H9 (cell line): ENCODE measurements at regions not wholly inside any gene's neighbourhood (a gene's known extent, or its start where the extent isn't known, plus 50 kb on each side); places are given as distances from the start of the nearest gene placed in this dataset.

Experiments
- DNase-seq: peaks from one replicate; pipeline ENCODE4 v3.0.0-alpha.2; 2017
- H2AFZ ChIP-seq: one replicate; pipeline ENCODE4 v1.6.1; 2013; ENCODE audit warnings: mild to moderate bottlenecking, low read length, control low read depth, moderate library complexity
- H2AK5ac ChIP-seq: 2 replicates; pipeline ENCODE4 v1.6.1; 2013; ENCODE audit warnings: low read length, control low read depth, mixed read lengths; ENCODE audit not compliant: insufficient read length
- H2BK120ac ChIP-seq: one replicate; pipeline ENCODE4 v1.6.1; 2013; ENCODE audit warnings: low read depth, mild to moderate bottlenecking, low read length, control low read depth, inconsistent platforms; ENCODE audit not compliant: poor library complexity, severe bottlenecking
- H2BK12ac ChIP-seq: 2 replicates; pipeline ENCODE4 v1.6.1; 2013; ENCODE audit warnings: low read length, control low read depth, mixed read lengths, low read depth; ENCODE audit not compliant: insufficient read length
- H2BK15ac ChIP-seq: 2 replicates; pipeline ENCODE4 v1.6.1; 2013; ENCODE audit warnings: low read depth, low read length, control low read depth
- H2BK20ac ChIP-seq: one replicate; pipeline ENCODE4 v1.6.1; 2013; ENCODE audit warnings: low read depth, mild to moderate bottlenecking, low read length, control low read depth, inconsistent platforms; ENCODE audit not compliant: poor library complexity, severe bottlenecking
- H2BK5ac ChIP-seq: 2 replicates; pipeline ENCODE4 v1.6.1; 2013; ENCODE audit warnings: low read length, control low read depth, mixed read lengths; ENCODE audit not compliant: insufficient read length
- H3K14ac ChIP-seq: 2 replicates; pipeline ENCODE4 v1.6.1; 2013; ENCODE audit warnings: low read length, control low read depth; ENCODE audit not compliant: insufficient read depth
- H3K18ac ChIP-seq: 2 replicates; pipeline ENCODE4 v1.6.1; 2013; ENCODE audit warnings: low read depth, mild to moderate bottlenecking, mixed read lengths, low read length, control low read depth; ENCODE audit not compliant: insufficient read length
- H3K23ac ChIP-seq: 2 replicates; pipeline ENCODE4 v1.6.1; 2013; ENCODE audit warnings: low read length, control low read depth, mixed read lengths, low read depth; ENCODE audit not compliant: insufficient read length
- H3K23me2 ChIP-seq: 2 replicates; pipeline ENCODE4 v1.6.1; 2013; ENCODE audit warnings: low read depth, mild to moderate bottlenecking, mixed read lengths, low read length, control low read depth; ENCODE audit not compliant: insufficient read length, poor library complexity, severe bottlenecking
- H3K27ac ChIP-seq: 2 replicates; pipeline ENCODE4 v1.5.1; 2013; ENCODE audit warnings: low read length, control low read depth, mixed read lengths, low read depth; ENCODE audit not compliant: insufficient read length
- H3K27me3 ChIP-seq: 2 replicates; pipeline ENCODE4 v1.6.1; 2013; ENCODE audit warnings: low read length, control low read depth, inconsistent platforms; ENCODE audit not compliant: insufficient read depth
- H3K4ac ChIP-seq: 2 replicates; pipeline ENCODE4 v1.6.1; 2013; ENCODE audit warnings: low read depth, mild to moderate bottlenecking, control low read depth, inconsistent platforms, low read length, moderate library complexity
- H3K4me1 ChIP-seq: 2 replicates; pipeline ENCODE4 v1.6.1; 2013; ENCODE audit warnings: low read length, control low read depth, inconsistent platforms; ENCODE audit not compliant: insufficient read depth
- H3K4me2 ChIP-seq: 2 replicates; pipeline ENCODE4 v1.6.1; 2013; ENCODE audit warnings: low read length, control low read depth, mixed read lengths; ENCODE audit not compliant: insufficient read length, insufficient read depth
- H3K56ac ChIP-seq: 2 replicates; pipeline ENCODE4 v1.6.1; 2013; ENCODE audit warnings: low read depth, mild to moderate bottlenecking, mixed read lengths, low read length, control low read depth; ENCODE audit not compliant: insufficient read length
- H3K79me1 ChIP-seq: 2 replicates; pipeline ENCODE4 v1.6.1; 2013; ENCODE audit warnings: low read depth, mild to moderate bottlenecking, moderate library complexity, low read length, control low read depth, inconsistent platforms; ENCODE audit not compliant: insufficient read depth, poor library complexity, severe bottlenecking
- H3K79me2 ChIP-seq: 2 replicates; pipeline ENCODE4 v1.6.1; 2013; ENCODE audit warnings: low read length, control low read depth, inconsistent platforms; ENCODE audit not compliant: insufficient read depth
- H3K9ac ChIP-seq: 2 replicates; pipeline ENCODE4 v1.6.1; 2013; ENCODE audit warnings: low read length, control low read depth, mixed read lengths; ENCODE audit not compliant: insufficient read length; ENCODE audit errors: extremely low read depth
- H3K9me3 ChIP-seq: one replicate; pipeline ENCODE4 v1.6.1; 2013; ENCODE audit warnings: low read depth, low read length, inconsistent platforms; ENCODE audit not compliant: control insufficient read depth
- H3T11ph ChIP-seq: one replicate; pipeline ENCODE4 v1.6.1; 2013; ENCODE audit warnings: mild to moderate bottlenecking, low read length, control low read depth, inconsistent platforms
- H4K20me1 ChIP-seq: one replicate; pipeline ENCODE4 v1.6.1; 2013; ENCODE audit not compliant: control insufficient read depth, insufficient read length, insufficient read depth
- H4K5ac ChIP-seq: 2 replicates; pipeline ENCODE4 v1.6.1; 2013; ENCODE audit warnings: low read depth, mild to moderate bottlenecking, mixed read lengths, low read length, control low read depth; ENCODE audit not compliant: insufficient read length
- H4K8ac ChIP-seq: replicated peaks from 2 replicates; pipeline ENCODE4 v1.6.1; 2013; ENCODE audit warnings: low read length, control low read depth, mixed read lengths, low read depth; ENCODE audit not compliant: insufficient read length
- H4K91ac ChIP-seq: 2 replicates; pipeline ENCODE4 v1.6.1; 2013; ENCODE audit warnings: low read depth, mild to moderate bottlenecking, moderate library complexity, mixed read lengths, low read length, control low read depth; ENCODE audit not compliant: insufficient read length
- H3K27ac Mint-ChIP-seq, 3 experiments: 2 replicates in 2 of 3; 3 replicates in 1 of 3; pipeline ENCODE4 v1.8.0; 2020 to 2021; ENCODE audit warnings: mixed read lengths in 3 of 3, mild to moderate bottlenecking in 1 of 3, moderate library complexity in 1 of 3
- H3K27me3 Mint-ChIP-seq: 2 replicates; pipeline ENCODE4 v1.8.0; 2021; ENCODE audit warnings: low read depth, mild to moderate bottlenecking, moderate library complexity, mixed read lengths
- H3K36me3 Mint-ChIP-seq, 3 experiments: 2 replicates in 2 of 3; 3 replicates in 1 of 3; pipeline ENCODE4 v1.8.0; 2020 to 2021; ENCODE audit warnings: low read depth in 3 of 3, mixed read lengths in 3 of 3; ENCODE audit not compliant: insufficient read depth in 1 of 3
- H3K4me1 Mint-ChIP-seq, 2 experiments: 2 replicates each; pipeline ENCODE4 v1.8.0; 2020; ENCODE audit warnings: mixed read lengths in 2 of 2
- H3K4me3 Mint-ChIP-seq, 2 experiments: 2 replicates in 1 of 2; 3 replicates in 1 of 2; pipeline ENCODE4 v1.8.0; 2020 to 2021; ENCODE audit warnings: mild to moderate bottlenecking in 2 of 2, mixed read lengths in 2 of 2, moderate library complexity in 1 of 2
- H3K9me3 Mint-ChIP-seq, 2 experiments: 2 replicates in 1 of 2; 3 replicates in 1 of 2; pipeline ENCODE4 v1.8.0; 2020; ENCODE audit warnings: mild to moderate bottlenecking in 2 of 2, mixed read lengths in 2 of 2, moderate library complexity in 1 of 2
- CTCF ChIP-seq: fragments of 200-600 bp; sonication (generic); conservative IDR thresholded peaks from 3 replicates; pipeline ENCODE4 v1.8.0; 2021; ENCODE audit warnings: antibody characterized with exemption, mild to moderate bottlenecking
- WGBS: extraction: QIAGEN DNeasy Blood & Tissue Kit; methylation state at CpG from one replicate; pipeline ENCODE4 v1.1.7; 2013; ENCODE audit warnings: missing lambda C conversion rate, low lambda C conversion rate, mixed read lengths; ENCODE audit not compliant: insufficient read length; ENCODE audit errors: extremely low coverage; 5-methylcytosine and 5-hydroxymethylcytosine counted together

- no peak overlapping the region for H3K56ac ChIP-seq
- H3K79me2 ChIP-seq = no peaks in the 10 kb centered on the region
- H3K9me3 ChIP-seq = no peaks in the 10 kb centered on the region
- H4K20me1 ChIP-seq = no peaks in the 10 kb centered on the region
- no peak overlapping the region for H2BK5ac ChIP-seq
- no CpG with 5 or more reads among the region's 5 CpGs for WGBS
- no peak overlapping the region for H3K27ac ChIP-seq
- no peak overlapping the region for H4K5ac ChIP-seq
- no peak for TF ChIP-seq CTCF
- H4K8ac ChIP-seq = no peak overlapping the region
- no peak overlapping the region for H4K91ac ChIP-seq
- H3K18ac ChIP-seq = no peak overlapping the region
- no peak overlapping the region for H3K4ac ChIP-seq
- no peak overlapping the region for H2AK5ac ChIP-seq
- H3K23me2 ChIP-seq = no peaks in the 10 kb centered on the region
- no peak overlapping the region for H3K9ac ChIP-seq
- no peak overlapping the region for H3T11ph ChIP-seq
- H2BK12ac ChIP-seq = no peak overlapping the region
- no peak for DNase-seq
- Mint-ChIP-seq H3K27me3 (peaks cover 4% of the 10 kb centered on the region; the same call in 1 of the 2 replicates), H3K9me3 (no peaks in the 10 kb centered on the region), H3K36me3 (no peaks in the 10 kb centered on the region), H3K27ac (peak overlapping the region in 1 of 3 experiments; percentile 63; a peak in 1 of 7 replicates), H3K4me3 (no peak overlapping the region), H3K4me1 (peaks cover 6 to 12% of the 10 kb centered on the region in 2 experiments)
- H2BK20ac ChIP-seq = no peak overlapping the region
- no peak overlapping the region for H3K4me2 ChIP-seq
- no peaks in the 10 kb centered on the region for H3K27me3 ChIP-seq
- H2BK15ac ChIP-seq = no peak overlapping the region
- no peaks in the 10 kb centered on the region for H3K4me1 ChIP-seq
- no peak overlapping the region for H3K14ac ChIP-seq
- H3K23ac ChIP-seq = no peak overlapping the region
- no peak overlapping the region for H2AFZ ChIP-seq
- H3K79me1 ChIP-seq = no peaks in the 10 kb centered on the region
- H2BK120ac ChIP-seq = no peak overlapping the region
Measured at GRCh38 chr9:643966-644365, 197.5 kb upstream of the DMRT1 start.
